Retinal pigment epithelial cell (primary cell): ENCODE measurements at regions not wholly inside any gene's neighbourhood (a gene's known extent, or its start where the extent isn't known, plus 50 kb on each side); places are given as distances from the start of the nearest gene placed in this dataset.

ENCODE experiments used
- DNase-seq: peaks from one replicate; pipeline ENCODE4 v3.0.0-alpha.2; 2010; ENCODE audit warnings: low read depth
- H3K4me3 ChIP-seq: 2 replicates; pipeline ENCODE4 v1.5.1; 2011; ENCODE audit warnings: mild to moderate bottlenecking, low read length, control low read depth, moderate library complexity
- CTCF ChIP-seq: conservative IDR thresholded peaks from 2 replicates; pipeline ENCODE4 v1.5.1; 2011; ENCODE audit warnings: low read depth, low read length, control low read depth, inconsistent platforms

- DNase-seq = no peak
- TF ChIP-seq CTCF = no peak
- no peak overlapping the region for H3K4me3 ChIP-seq
Measured at GRCh38 chr2:183347969-183348368, 223.7 kb downstream of the NUP35 start.

GRCh38 chr2:183348492-183348891 lies 224.2 kb downstream of the NUP35 start:
- H3K4me3 ChIP-seq = no peak overlapping the region
- DNase-seq = no peak
- TF ChIP-seq CTCF = peak; percentile 7

- TF ChIP-seq CTCF = no peak
- H3K4me3 ChIP-seq = no peak overlapping the region
- no peak for DNase-seq
Measured at GRCh38 chr2:183349091-183349490, 224.8 kb downstream of the NUP35 start.

GRCh38 chr2:183359867-183360266 lies 235.6 kb downstream of the NUP35 start:
- peak; percentile 39 for TF ChIP-seq CTCF
- DNase-seq = no peak
- H3K4me3 ChIP-seq = no peak overlapping the region

GRCh38 chr2:183371545-183371944 lies 247.3 kb downstream of the NUP35 start:
- TF ChIP-seq CTCF = no peak
- no peak for DNase-seq
- no peak overlapping the region for H3K4me3 ChIP-seq

GRCh38 chr2:183375821-183376220 lies 251.6 kb downstream of the NUP35 start:
- H3K4me3 ChIP-seq = no peak overlapping the region
- no peak for TF ChIP-seq CTCF
- no peak for DNase-seq

- DNase-seq = no peak
- no peak overlapping the region for H3K4me3 ChIP-seq
- no peak for TF ChIP-seq CTCF
Measured at GRCh38 chr2:183383854-183384253, 259.6 kb downstream of the NUP35 start.
